Gastrocnemius medialis (tissue), 4 donors: ENCODE measurements at regions not wholly inside any gene's neighbourhood (a gene's known extent, or its start where the extent isn't known, plus 50 kb on each side); places are given as distances from the start of the nearest gene placed in this dataset.

Experiments used
- CTCF ChIP-seq, 5 experiments: fragments of 450-650 bp in 3 of 5; fragments of 200-600 bp in 2 of 5; sonication (generic) in 2 of 5; IDR thresholded peaks in 4 of 5; conservative IDR thresholded peaks in 1 of 5; 1 replicate in 4 of 5; 2 replicates in 1 of 5; pipeline ENCODE4 v1.5.1; 2016 to 2019; ENCODE audit warnings: antibody characterized with exemption in 5 of 5, mild to moderate bottlenecking in 3 of 5, moderate library complexity in 3 of 5
- POLR2A ChIP-seq, 2 donors: fragments of 450-650 bp; IDR thresholded peaks; one replicate each; pipeline ENCODE4 v1.6.1; 2017; ENCODE audit warnings: antibody characterized with exemption in 2 of 2, mild to moderate bottlenecking in 2 of 2, moderate library complexity in 2 of 2

DNA sequence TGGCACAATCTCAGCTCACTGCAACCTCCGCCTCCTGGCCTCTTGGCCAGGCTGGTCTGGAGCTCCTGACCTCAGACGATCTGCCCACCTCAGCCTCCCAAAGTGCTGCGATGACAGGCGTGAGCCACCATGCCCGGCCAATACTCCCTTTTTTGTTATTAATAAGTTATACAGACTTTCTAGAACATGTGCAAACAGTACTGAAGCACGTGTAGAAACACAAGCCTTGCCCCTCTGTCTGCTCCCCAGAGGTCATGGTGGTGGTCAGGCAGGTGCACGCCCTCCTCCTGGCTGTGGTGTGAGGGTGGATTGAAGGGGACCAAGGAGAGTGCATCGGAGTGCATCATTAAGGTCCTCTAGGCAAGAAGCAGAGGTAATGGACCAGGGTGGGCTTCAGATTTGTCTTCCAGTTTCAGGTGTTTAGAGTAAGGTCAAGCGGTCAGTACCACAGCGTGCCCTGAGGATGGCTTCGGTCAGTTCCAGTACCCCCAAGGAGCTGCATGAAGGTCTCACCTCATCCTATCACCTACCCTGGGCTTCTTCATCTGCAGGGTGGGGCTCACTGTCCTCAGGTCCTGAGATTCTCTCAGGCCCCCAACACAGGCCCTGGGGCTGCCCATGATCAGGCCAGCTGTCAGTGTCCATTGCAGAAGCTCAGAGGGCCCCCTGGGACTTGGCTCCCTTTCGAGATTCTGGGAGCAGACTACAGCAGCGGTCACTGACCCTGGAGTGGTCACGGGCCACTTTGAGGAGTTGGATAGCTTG, 124.3 kb downstream of the GLI2 start:
- TF ChIP-seq POLR2A (IDR thresholded peaks at IDR 0.05) (no peak), CTCF (IDR thresholded peaks at IDR 0.05 in 4 of 5, conservative IDR thresholded peaks at IDR 0.05 in 1 of 5) (no peak)
